Kidney (tissue), 13 donors: ENCODE measurements at regions not wholly inside any gene's neighbourhood (a gene's known extent, or its start where the extent isn't known, plus 50 kb on each side); places are given as distances from the start of the nearest gene placed in this dataset.

Experiments
- DNase-seq, 5 donors: peaks; one replicate each; pipeline ENCODE4 v3.0.0-alpha.2; 2013 to 2020
- FAIRE-seq: peaks from 2 replicates; lab custom pipeline; 2012; peaks lifted over from hg19 to GRCh38; lab: Jason Lieb, UNC
- H3K27ac ChIP-seq, 2 donors: one replicate each; pipeline ENCODE4 v1.7.0; 2013; ENCODE audit warnings: low read depth in 2 of 2, low read length in 2 of 2, inconsistent platforms in 1 of 2
- H3K27me3 ChIP-seq: one replicate; pipeline ENCODE4 v1.7.1; 2013; ENCODE audit warnings: low read length, inconsistent platforms; ENCODE audit not compliant: control insufficient read depth, insufficient read depth
- H3K36me3 ChIP-seq, 3 donors: one replicate each; pipeline versions ENCODE4 v1.7.0 to v1.7.1; 2013; ENCODE audit warnings: low read length in 3 of 3, control low read depth in 1 of 3, inconsistent platforms in 1 of 3; ENCODE audit not compliant: insufficient read depth in 3 of 3, control insufficient read depth in 2 of 3
- H3K4me1 ChIP-seq, 3 donors: one replicate each; pipeline versions ENCODE4 v1.7.0 to v1.7.1; 2013; ENCODE audit warnings: low read length in 3 of 3, inconsistent platforms in 1 of 3, low read depth in 1 of 3; ENCODE audit not compliant: control insufficient read depth in 2 of 3, insufficient read depth in 2 of 3
- H3K4me3 ChIP-seq, 3 donors: one replicate each; pipeline versions ENCODE4 v1.7.0 to v1.8.1; 2013; ENCODE audit warnings: low read length in 3 of 3, control low read depth in 1 of 3, inconsistent platforms in 1 of 3
- H3K9ac ChIP-seq, 3 donors: one replicate each; pipeline versions ENCODE4 v1.7.0 to v1.7.1; 2013; ENCODE audit warnings: low read length in 3 of 3, control low read depth in 1 of 3, inconsistent platforms in 1 of 3
- H3K9me3 ChIP-seq, 3 donors: one replicate each; pipeline versions ENCODE4 v1.7.0 to v1.7.1; 2013; ENCODE audit warnings: low read length in 3 of 3, control low read depth in 1 of 3, inconsistent platforms in 1 of 3; ENCODE audit not compliant: control insufficient read depth in 2 of 3, insufficient read depth in 1 of 3
- CTCF ChIP-seq: IDR thresholded peaks from 3 replicates; pipeline ENCODE4 v1.5.1; 2012; ENCODE audit warnings: mild to moderate bottlenecking, moderate library complexity, borderline replicate concordance; ENCODE audit not compliant: insufficient read depth; ENCODE audit errors: extremely low read depth
- intact Hi-C: fragments of 100-400 bp; cut with DNase I; formaldehyde crosslinking; loops from one replicate; pipeline ENCODE4 v1.11.1; 2022
- donor health status: control.
- donor health status: control.
- donor health status: control.
- donor health status: control.
- donor health status: control.
- donor health status: DM: yes; HTN: yes; CAD: no.
- donor health status: Normal renal cell carcinoma (clear cell type).

- Histone ChIP-seq H3K4me3 (no peak overlapping the region), H3K27ac (peak overlapping the region in 1 of 2 donors; percentile 27), H3K9me3 (no peaks in the 10 kb centered on the region), H3K4me1 (no peaks in the 10 kb centered on the region), H3K9ac (no peak overlapping the region), H3K36me3 (no peaks in the 10 kb centered on the region), H3K27me3 (no peaks in the 10 kb centered on the region)
- DNase-seq (peak in 1 of 5 donors; percentile 55), FAIRE-seq (no peak)
- no peak for TF ChIP-seq CTCF
- intact Hi-C loops = no loop called here
Observed at GRCh38 chr3:54026543-54026942, 95.8 kb upstream of the CACNA2D3 start.

DNA sequence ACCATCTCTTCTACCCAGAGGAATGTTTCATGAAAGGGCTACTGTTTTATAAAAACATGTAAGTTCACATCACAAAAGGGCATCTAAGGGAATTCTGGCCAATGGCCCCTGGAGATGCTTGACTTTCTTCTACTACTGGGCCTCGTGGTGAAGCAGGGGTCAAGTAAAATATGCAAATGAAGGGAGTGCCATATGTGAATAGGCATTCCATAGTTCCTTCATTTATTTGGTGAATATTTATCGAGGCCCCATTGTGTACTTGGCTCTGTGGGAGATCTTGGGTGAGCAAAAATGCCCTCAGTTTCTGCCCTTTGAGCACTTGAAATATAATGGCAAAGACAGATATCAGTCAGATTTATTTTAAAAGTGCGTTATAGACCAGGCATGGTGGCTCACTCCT, 101.3 kb upstream of the CACNA2D3 start:
- Histone ChIP-seq H3K27ac (no peak overlapping the region), H3K4me1 (no peaks in the 10 kb centered on the region), H3K27me3 (no peaks in the 10 kb centered on the region), H3K9me3 (no peaks in the 10 kb centered on the region), H3K36me3 (no peaks in the 10 kb centered on the region), H3K9ac (no peak overlapping the region), H3K4me3 (no peak overlapping the region)
- TF ChIP-seq CTCF = no peak
- FAIRE-seq (no peak), DNase-seq (no peak)
- intact Hi-C loops = no loop called here

- Histone ChIP-seq H3K9me3 (no peaks in the 10 kb centered on the region), H3K4me3 (no peak overlapping the region), H3K9ac (no peak overlapping the region), H3K36me3 (no peaks in the 10 kb centered on the region), H3K27ac (no peak overlapping the region), H3K27me3 (no peaks in the 10 kb centered on the region), H3K4me1 (no peaks in the 10 kb centered on the region)
- TF ChIP-seq CTCF = no peak
- DNase-seq = no peak
- FAIRE-seq = no peak
- intact Hi-C loops = no loop called here
Observed at GRCh38 chr3:54020436-54020835, 101.9 kb upstream of the CACNA2D3 start.

DNA sequence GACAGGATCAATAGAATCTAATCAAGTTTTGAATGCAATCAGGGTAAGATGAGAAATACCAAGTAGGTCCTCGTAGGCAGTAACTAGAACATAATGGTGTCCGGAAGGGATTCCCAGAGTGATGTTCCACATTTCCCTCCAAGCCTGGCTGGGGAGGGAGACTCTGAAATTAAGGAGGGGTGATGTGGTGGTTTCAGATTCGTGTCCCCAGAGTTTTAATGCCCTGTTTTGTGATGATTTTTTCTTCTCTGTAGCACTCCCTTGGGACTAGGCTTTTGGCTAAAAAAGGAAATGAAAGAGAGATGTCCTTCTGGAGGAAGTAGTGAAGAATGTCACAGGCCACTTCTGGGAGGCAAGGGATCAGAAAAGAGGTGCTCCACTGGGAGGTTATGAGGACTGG, 108.3 kb upstream of the CACNA2D3 start:
- FAIRE-seq (no peak), DNase-seq (no peak)
- no peak overlapping the region for H3K27ac ChIP-seq
- no peak overlapping the region for H3K4me3 ChIP-seq
- H3K36me3 ChIP-seq = no peaks in the 10 kb centered on the region
- no peaks in the 10 kb centered on the region for H3K27me3 ChIP-seq
- H3K9ac ChIP-seq = no peak overlapping the region
- H3K4me1 ChIP-seq = no peaks in the 10 kb centered on the region
- intact Hi-C loops = no loop called here
- no peaks in the 10 kb centered on the region for H3K9me3 ChIP-seq
- TF ChIP-seq CTCF = no peak
